Activated CD8-positive, alpha-beta T cell treated with anti-CD3 and anti-CD28 coated beads for 36 hours (primary cell): ENCODE measurements at regions not wholly inside any gene's neighbourhood (a gene's known extent, or its start where the extent isn't known, plus 50 kb on each side); places are given as distances from the start of the nearest gene placed in this dataset.

Source experiments
- ATAC-seq: fragments of 200-7000 bp; cut with Tn5 transposase; one replicate; pipeline ENCODE4 v1.10.0; 2021; ENCODE audit warnings: mild to moderate bottlenecking, moderate library complexity
- CTCF ChIA-PET: fragments of 350-600 bp; sonication (Branson Sonifier 250); formaldehyde crosslinking; loops from one replicate; lab custom pipeline; 2021; ENCODE audit warnings: antibody characterized with exemption; lab: Charles Lee
- POLR2A ChIA-PET: fragments of 350-600 bp; sonication (Branson Sonifier 250); formaldehyde crosslinking; loops from one replicate; lab custom pipeline; 2021; ENCODE audit warnings: antibody characterized with exemption; lab: Charles Lee
- DNase-seq: peaks from one replicate; pipeline ENCODE4 v3.0.0-alpha.2; 2020
- H3K27ac Mint-ChIP-seq: one replicate; pipeline ENCODE4 v1.8.0; 2021; ENCODE audit warnings: mild to moderate bottlenecking, mixed read lengths
- H3K27me3 Mint-ChIP-seq: one replicate; pipeline ENCODE4 v1.8.0; 2021; ENCODE audit warnings: mixed read lengths
- H3K36me3 Mint-ChIP-seq: one replicate; pipeline ENCODE4 v1.8.0; 2021; ENCODE audit warnings: low read depth, mixed read lengths
- H3K4me1 Mint-ChIP-seq: one replicate; pipeline ENCODE4 v1.8.0; 2021; ENCODE audit warnings: low read depth, mixed read lengths
- H3K4me3 Mint-ChIP-seq: one replicate; pipeline ENCODE4 v1.8.0; 2021; ENCODE audit warnings: mild to moderate bottlenecking, moderate library complexity, mixed read lengths
- H3K9me3 Mint-ChIP-seq: one replicate; pipeline ENCODE4 v1.8.0; 2021; ENCODE audit warnings: mixed read lengths
- CTCF ChIP-seq: fragments of 200-600 bp; IDR thresholded peaks from one replicate; pipeline ENCODE4 v1.8.0; 2022; ENCODE audit warnings: antibody characterized with exemption, mild to moderate bottlenecking
- intact Hi-C: fragments of 100-400 bp; cut with micrococcal nuclease; formaldehyde crosslinking; loops from one replicate; pipeline ENCODE4 v1.10.0; 2022

DNA sequence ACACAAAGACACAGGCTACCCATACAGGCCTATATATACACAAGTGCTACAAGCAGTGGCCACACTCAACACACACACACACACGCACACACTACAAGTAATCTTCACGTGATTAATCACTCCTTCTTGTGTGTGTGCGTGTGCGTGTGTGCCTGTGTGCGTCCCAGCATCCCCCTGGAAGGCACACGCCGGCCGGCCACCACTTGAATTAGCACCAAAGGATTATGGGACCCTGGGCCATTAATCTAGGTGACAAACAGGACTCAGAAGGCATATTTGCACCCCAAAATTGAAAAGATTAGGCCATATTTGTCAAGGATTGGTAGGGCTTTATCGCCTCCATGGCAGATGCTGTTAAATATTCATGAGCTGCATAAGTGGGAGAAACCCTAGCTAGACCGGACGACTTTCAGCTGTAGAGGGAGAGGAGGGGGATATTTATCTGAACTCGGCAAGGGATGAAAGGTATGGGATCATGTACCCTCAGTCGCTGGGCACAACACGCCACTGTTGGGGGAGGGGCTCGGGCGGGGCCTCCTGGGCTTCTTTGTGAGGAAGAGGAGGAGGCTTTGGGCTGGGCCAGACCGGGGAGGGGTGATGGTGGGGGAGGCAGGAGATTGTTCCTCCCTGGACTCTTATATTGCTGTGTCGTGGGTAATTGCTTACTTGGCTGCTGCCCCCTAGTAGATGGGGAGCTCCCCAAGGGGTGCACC lies 89.6 kb upstream of the LHX5 start:
- ATAC-seq (no peak), DNase-seq (no peak)
- Mint-ChIP-seq H3K9me3 (no peaks in the 10 kb centered on the region), H3K27ac (no peak overlapping the region), H3K36me3 (no peaks in the 10 kb centered on the region), H3K27me3 (peaks cover 14% of the 10 kb centered on the region), H3K4me3 (no peak overlapping the region), H3K4me1 (no peaks in the 10 kb centered on the region)
- intact Hi-C loops: no loop called here
- ChIA-PET CTCF (no interaction called here), POLR2A (interaction anchor here (0.6 kb wide), 1 partner anchor 20 kb away, joined by 3 read pairs; no protein-coding TSS in a partner anchor)
- TF ChIP-seq CTCF: no peak

- Mint-ChIP-seq H3K9me3 (no peaks in the 10 kb centered on the region), H3K27ac (no peak overlapping the region), H3K4me3 (no peak overlapping the region), H3K36me3 (no peaks in the 10 kb centered on the region), H3K27me3 (peaks cover 6% of the 10 kb centered on the region), H3K4me1 (no peaks in the 10 kb centered on the region)
- TF ChIP-seq CTCF: no peak
- ChIA-PET POLR2A (no interaction called here), CTCF (no interaction called here)
- DNase-seq: no peak
- ATAC-seq: no peak
- intact Hi-C loops: no loop called here
These were observed 87.8 kb upstream of the LHX5 start for GRCh38 chr12:113559466-113559865.

- no peak overlapping the region for H3K27ac Mint-ChIP-seq
- intact Hi-C loops: no loop called here
- DNase-seq (no peak), ATAC-seq (no peak)
- CTCF ChIA-PET: no interaction called here
- no peaks in the 10 kb centered on the region for H3K9me3 Mint-ChIP-seq
- peaks cover 7% of the 10 kb centered on the region for H3K27me3 Mint-ChIP-seq
- H3K4me3 Mint-ChIP-seq: no peak overlapping the region
- POLR2A ChIA-PET: no interaction called here
- no peak for TF ChIP-seq CTCF
- no peaks in the 10 kb centered on the region for H3K36me3 Mint-ChIP-seq
- no peaks in the 10 kb centered on the region for H3K4me1 Mint-ChIP-seq
These were observed 83.6 kb upstream of the LHX5 start for GRCh38 chr12:113555226-113555625.

GRCh38 chr12:113552760-113553159 lies 81.1 kb upstream of the LHX5 start:
- H3K4me3 Mint-ChIP-seq: no peak overlapping the region
- POLR2A ChIA-PET: no interaction called here
- ATAC-seq (no peak), DNase-seq (no peak)
- no peak overlapping the region for H3K27ac Mint-ChIP-seq
- intact Hi-C loops: no loop called here
- TF ChIP-seq CTCF: no peak
- peaks cover 7% of the 10 kb centered on the region for H3K9me3 Mint-ChIP-seq
- no peaks in the 10 kb centered on the region for H3K36me3 Mint-ChIP-seq
- CTCF ChIA-PET: no interaction called here
- peaks cover 9% of the 10 kb centered on the region for H3K27me3 Mint-ChIP-seq
- no peaks in the 10 kb centered on the region for H3K4me1 Mint-ChIP-seq

GRCh38 chr12:113551563-113551962 lies 79.9 kb upstream of the LHX5 start:
- Mint-ChIP-seq H3K27ac (no peak overlapping the region), H3K36me3 (no peaks in the 10 kb centered on the region), H3K9me3 (peaks cover 7% of the 10 kb centered on the region), H3K27me3 (peaks cover 11% of the 10 kb centered on the region), H3K4me1 (no peaks in the 10 kb centered on the region), H3K4me3 (no peak overlapping the region)
- POLR2A ChIA-PET: no interaction called here
- no peak for TF ChIP-seq CTCF
- CTCF ChIA-PET: no interaction called here
- intact Hi-C loops: no loop called here
- ATAC-seq: no peak
- DNase-seq: no peak
